ENCODE measurements at regions not wholly inside any gene's neighbourhood (a gene's known extent, or its start where the extent isn't known, plus 50 kb on each side); places are given as distances from the start of the nearest gene placed in this dataset.

DNA sequence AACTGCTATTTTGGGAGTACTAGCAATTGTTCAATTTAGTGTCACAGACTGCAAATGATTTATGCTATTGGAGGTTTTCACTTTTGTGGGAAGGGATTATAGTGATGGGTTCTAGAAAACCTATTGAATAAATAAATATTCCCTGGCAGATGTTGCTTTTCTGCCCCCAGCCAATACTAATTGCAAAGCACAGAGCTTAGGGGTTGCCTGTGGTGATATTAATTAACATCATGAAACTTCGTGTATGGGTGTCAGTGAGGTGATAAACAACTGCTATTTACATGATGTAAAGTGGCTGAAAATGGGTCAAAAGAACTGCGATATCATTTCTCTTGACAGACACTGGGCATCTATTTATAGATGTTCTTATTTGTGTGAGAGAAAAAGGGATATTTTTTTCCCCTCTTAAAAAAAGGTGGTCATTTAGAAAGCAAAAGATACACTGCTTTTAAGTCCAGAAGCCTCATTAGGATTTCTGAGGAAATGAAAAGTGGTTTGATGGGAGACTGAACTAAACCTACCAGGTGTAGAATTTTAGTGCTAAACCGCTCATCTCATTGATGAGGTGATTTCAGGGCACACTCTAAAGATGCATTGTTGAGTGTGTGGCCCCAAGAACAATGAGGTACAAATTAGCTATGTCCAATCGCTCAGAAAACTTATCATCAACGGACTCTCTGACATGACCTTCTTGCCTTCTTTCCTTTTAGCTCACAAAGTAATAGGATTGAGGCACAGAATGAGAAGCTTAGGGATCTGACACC, 116.7 kb upstream of the CHST9 start:
- TF ChIP-seq, protein P1, sequence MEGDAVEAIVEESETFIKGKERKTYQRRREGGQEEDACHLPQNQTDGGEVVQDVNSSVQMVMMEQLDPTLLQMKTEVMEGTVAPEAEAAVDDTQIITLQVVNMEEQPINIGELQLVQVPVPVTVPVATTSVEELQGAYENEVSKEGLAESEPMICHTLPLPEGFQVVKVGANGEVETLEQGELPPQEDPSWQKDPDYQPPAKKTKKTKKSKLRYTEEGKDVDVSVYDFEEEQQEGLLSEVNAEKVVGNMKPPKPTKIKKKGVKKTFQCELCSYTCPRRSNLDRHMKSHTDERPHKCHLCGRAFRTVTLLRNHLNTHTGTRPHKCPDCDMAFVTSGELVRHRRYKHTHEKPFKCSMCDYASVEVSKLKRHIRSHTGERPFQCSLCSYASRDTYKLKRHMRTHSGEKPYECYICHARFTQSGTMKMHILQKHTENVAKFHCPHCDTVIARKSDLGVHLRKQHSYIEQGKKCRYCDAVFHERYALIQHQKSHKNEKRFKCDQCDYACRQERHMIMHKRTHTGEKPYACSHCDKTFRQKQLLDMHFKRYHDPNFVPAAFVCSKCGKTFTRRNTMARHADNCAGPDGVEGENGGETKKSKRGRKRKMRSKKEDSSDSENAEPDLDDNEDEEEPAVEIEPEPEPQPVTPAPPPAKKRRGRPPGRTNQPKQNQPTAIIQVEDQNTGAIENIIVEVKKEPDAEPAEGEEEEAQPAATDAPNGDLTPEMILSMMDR (IDR thresholded peaks at IDR 0.05), result no peak
- TF ChIP-seq, protein P2, sequence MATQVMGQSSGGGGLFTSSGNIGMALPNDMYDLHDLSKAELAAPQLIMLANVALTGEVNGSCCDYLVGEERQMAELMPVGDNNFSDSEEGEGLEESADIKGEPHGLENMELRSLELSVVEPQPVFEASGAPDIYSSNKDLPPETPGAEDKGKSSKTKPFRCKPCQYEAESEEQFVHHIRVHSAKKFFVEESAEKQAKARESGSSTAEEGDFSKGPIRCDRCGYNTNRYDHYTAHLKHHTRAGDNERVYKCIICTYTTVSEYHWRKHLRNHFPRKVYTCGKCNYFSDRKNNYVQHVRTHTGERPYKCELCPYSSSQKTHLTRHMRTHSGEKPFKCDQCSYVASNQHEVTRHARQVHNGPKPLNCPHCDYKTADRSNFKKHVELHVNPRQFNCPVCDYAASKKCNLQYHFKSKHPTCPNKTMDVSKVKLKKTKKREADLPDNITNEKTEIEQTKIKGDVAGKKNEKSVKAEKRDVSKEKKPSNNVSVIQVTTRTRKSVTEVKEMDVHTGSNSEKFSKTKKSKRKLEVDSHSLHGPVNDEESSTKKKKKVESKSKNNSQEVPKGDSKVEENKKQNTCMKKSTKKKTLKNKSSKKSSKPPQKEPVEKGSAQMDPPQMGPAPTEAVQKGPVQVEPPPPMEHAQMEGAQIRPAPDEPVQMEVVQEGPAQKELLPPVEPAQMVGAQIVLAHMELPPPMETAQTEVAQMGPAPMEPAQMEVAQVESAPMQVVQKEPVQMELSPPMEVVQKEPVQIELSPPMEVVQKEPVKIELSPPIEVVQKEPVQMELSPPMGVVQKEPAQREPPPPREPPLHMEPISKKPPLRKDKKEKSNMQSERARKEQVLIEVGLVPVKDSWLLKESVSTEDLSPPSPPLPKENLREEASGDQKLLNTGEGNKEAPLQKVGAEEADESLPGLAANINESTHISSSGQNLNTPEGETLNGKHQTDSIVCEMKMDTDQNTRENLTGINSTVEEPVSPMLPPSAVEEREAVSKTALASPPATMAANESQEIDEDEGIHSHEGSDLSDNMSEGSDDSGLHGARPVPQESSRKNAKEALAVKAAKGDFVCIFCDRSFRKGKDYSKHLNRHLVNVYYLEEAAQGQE (IDR thresholded peaks at IDR 0.05; ENCODE audit: insufficient read depth in 1 of 2, low read depth in 2 of 2, low read length in 1 of 2), result no peak

All from Panc1 (cell line).